GM12892 (cell line): ENCODE measurements at regions not wholly inside any gene's neighbourhood (a gene's known extent, or its start where the extent isn't known, plus 50 kb on each side); places are given as distances from the start of the nearest gene placed in this dataset.

Experiments
- DNase-seq: peaks from one replicate; pipeline ENCODE4 v3.0.0; 2011; ENCODE audit not compliant: insufficient read length
- FAIRE-seq: peaks from 2 replicates; lab custom pipeline; 2011; peaks lifted over from hg19 to GRCh38; lab: Jason Lieb, UNC
- POLR2A ChIP-seq: IDR thresholded peaks from 2 replicates; pipeline ENCODE4 v1.6.1; 2011; ENCODE audit warnings: low read depth, low read length, control low read depth
- POLR2AphosphoS5 ChIP-seq: IDR thresholded peaks from 2 replicates; pipeline ENCODE4 v1.6.1; 2011; ENCODE audit warnings: low read depth, low read length, control low read depth
- TAF1 ChIP-seq: IDR thresholded peaks from 2 replicates; pipeline ENCODE4 v1.6.1; 2011; ENCODE audit warnings: low read depth, mild to moderate bottlenecking, control low read depth, low read length, borderline replicate concordance

DNA sequence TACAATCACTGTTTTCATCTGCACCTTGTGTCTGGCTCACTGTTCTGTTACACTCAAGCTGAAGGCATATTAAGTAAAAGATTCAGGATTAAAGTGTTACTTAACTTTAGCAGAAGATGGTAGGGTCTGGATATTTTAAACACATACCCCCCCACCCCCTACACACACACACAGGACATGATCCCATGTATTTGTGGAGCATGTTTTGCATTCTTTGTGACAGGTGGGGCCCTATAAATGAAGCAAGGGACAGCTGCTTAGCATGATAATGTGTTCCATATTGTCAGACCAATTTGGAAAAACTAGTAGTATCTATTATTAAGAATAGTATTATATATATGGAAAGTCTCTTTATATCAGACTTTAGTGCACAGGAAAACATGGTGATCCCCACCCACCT lies 335.2 kb upstream of the TNP1 start:
- FAIRE-seq (no peak), DNase-seq (no peak)
- no peak for TF ChIP-seq TAF1

DNA sequence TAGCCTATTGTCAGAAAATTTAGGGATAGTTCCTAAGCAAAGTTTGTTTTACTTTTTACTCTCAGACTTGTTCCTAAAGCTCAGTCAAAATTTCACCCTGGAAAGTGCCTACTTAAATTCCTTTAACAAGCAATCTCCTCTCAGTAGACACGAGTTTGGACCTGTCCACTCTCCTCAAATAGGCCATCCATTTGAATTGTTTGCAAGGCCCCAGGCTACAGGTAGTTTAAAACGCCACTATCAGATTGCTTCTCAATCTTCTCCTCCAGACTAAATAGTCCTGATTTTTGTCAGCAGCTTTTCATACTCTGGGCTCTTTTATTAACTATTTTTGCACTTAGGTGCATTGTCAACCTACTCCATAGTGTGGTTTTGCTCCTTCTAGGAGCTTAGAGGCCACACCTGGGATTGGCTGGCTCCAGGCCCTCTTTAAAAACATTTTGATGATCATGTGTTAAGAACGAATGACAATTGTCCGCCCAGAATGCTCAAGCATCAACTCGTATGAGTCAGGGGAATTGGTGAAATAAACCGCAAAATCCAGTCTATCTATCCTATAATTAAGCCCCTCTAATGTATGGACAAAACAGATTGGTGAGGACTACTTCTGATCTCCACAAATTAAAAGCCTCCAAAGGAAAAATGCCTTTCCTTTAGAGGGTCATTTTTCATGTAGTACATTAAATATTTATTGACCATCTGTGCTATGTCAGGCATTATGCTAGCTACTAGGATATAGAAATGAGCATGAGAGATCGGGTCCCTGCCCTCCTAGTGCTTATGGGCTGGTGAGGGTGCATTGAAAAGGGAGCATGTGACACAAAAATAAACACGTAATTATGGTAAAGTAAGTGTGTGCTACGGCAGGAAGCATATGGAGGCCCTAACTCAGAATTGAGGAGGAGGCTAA lies 333.8 kb upstream of the TNP1 start:
- no peak for DNase-seq
- no peak for FAIRE-seq
- TF ChIP-seq POLR2A = no peak
- TF ChIP-seq TAF1 = no peak
- no peak for TF ChIP-seq POLR2AphosphoS5

DNA sequence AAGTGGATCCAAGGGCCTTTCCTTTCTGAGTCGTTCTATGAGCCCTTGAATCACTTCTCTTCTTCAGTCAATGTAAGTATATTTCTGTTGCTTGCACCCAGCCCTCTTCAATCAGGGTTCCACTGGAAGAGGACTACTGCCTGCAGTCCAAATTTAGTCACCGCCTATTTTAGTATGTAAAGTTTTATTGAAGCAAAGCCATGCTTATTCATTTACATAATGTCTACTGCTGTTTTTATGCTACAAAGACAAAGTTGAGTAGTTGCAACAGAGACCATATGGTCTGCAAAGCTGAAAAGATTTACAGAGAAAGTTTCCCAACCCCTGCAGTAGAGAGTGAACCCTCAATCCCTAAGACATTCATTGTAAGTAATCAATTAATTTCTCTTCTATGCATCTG lies 332.5 kb upstream of the TNP1 start:
- TF ChIP-seq TAF1 (no peak), POLR2A (no peak), POLR2AphosphoS5 (no peak)
- FAIRE-seq (no peak), DNase-seq (no peak)

DNA sequence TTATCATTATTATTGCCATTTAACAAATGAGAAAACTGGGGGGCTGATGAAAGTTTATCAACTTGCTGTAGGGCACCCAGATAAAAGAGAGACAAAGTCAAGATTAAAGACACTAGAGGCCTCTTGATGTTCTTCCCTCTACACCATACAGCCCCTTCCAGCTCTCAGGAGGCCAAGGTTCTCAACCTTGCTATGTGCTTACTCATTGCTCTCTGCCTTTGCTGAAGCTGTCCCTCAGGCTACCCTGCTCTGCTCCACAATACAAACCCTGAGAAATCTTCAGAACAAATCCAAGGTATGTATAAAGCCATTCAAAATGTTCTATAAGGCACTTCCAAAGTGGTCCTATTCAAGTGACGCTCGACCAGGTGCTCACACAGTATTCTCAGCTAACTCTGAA lies 329.9 kb upstream of the TNP1 start:
- FAIRE-seq (no peak), DNase-seq (no peak)
- TF ChIP-seq POLR2AphosphoS5 (no peak), TAF1 (no peak), POLR2A (no peak)

DNA sequence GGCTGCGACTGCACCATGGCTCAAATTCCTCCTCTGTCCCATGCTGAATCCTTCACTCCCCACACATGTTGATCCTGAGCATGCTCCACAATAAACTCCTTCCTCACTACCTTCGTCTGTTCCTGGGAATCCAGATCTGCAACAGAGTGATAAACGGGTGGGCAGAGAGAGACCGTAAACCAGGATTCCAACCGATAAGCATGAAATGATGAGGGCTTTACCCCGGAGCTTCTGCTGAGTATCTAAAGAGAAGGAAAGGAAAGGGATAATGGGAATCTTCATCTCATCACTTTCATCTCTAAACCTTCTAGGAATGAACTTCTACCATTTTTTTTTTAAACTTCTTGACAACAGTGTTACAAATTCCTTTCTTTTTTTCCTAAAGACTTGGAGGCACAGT lies 329.3 kb upstream of the TNP1 start:
- FAIRE-seq (no peak), DNase-seq (no peak)
- no peak for TF ChIP-seq POLR2A

DNA sequence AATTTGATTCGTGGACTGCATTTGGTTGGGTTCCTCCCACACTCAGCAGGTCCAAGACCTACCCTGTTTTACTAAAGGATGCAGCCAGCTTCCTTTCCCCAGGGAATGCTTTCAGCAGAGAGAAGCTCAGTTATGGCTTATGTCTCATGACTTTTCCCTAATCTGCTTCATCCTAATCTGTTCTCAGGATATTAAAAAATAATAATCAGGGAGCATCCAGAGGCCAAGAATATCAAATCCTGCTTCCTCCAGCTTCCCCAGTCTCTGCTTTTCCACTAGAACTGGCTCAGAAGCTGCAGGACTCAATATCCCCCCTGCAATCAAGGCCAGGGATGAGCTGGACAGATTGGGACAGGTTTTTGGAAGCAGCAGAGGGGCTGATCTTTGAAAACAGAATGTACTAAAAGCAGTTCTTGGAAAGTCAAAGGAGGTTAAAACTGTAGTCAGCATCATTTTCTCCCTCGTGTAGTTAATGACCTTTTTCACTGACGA lies 326.9 kb upstream of the TNP1 start:
- TF ChIP-seq POLR2A = no peak
- TF ChIP-seq POLR2AphosphoS5 = no peak
- no peak for TF ChIP-seq TAF1
- no peak for FAIRE-seq
- DNase-seq = no peak

DNA sequence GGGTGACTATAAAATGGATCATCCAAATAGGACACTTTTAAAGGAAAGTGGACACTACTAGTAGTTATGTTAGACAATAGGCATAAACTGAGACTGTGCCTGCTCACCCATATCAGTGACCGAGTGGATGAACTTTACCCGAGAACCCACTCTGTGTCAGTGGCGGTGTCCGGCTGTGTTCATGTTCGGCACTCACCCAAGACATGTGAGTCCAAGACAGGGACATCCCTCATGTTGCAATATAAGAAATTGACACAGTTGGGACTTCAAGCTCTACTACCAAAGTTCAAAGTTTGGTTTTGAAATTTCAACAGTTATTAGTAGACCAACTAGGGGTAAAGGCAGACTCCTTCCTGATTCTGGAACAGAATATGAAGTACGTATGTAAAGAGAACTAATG lies 326.3 kb upstream of the TNP1 start:
- no peak for DNase-seq
- FAIRE-seq = no peak

DNA sequence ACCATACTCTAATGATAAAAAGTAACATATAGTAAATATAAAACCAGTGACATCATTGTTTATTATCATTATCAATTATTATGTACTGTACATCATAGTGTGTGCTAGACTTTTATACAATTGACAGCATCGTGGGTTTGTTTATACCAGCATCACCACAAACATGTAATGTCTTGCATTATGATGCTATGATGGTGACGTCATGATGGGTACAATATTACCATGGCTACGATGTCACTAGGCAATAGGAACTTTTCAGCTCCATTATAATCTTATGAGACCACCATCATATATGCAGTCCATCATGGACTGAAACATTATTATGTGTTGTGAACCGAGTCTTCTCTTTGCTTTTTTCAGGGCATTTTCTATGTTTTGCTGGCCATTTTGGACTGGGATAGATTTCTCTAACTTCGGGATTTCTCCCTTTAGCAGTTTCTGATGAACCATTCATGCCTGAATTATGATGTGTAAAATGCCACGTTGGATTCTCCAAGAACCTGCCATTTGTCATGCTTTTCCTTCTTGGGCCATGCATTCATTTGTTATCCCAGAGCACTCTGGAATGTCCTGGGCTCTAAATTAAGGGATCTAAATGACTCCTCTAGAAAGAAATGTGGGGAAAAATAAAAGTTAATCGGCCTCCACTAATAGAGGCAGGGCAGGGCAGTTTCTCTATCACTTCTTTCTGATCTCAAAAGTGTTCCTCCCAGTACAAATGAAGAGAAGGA lies 325.6 kb upstream of the TNP1 start:
- FAIRE-seq = no peak
- no peak for DNase-seq
- TF ChIP-seq TAF1 (no peak), POLR2A (no peak), POLR2AphosphoS5 (no peak)

More for the DNA sequence above, 326.3 kb upstream of the TNP1 start:
- TF ChIP-seq POLR2AphosphoS5 (no peak), TAF1 (no peak), POLR2A (no peak)

DNA sequence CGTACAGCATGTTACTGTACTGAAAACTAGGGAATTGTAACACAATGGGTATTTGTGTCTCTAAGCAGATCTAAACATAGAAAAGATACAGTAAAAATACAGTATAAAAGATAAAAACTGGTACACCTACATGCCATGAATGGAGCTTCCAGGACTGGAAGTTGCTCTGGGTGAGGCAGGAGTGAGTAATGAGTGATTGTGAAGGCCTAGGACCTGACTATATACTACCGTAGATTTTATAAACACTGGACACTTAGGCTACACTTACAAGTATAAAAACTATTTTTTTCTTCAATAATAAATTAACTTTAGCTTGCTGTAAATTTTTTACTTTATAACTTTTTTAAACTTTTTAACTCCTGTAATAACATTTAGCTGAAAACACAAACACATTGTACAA lies 324.4 kb upstream of the TNP1 start:
- no peak for TF ChIP-seq TAF1
- TF ChIP-seq POLR2A = no peak
- no peak for TF ChIP-seq POLR2AphosphoS5
- no peak for FAIRE-seq
- no peak for DNase-seq

DNA sequence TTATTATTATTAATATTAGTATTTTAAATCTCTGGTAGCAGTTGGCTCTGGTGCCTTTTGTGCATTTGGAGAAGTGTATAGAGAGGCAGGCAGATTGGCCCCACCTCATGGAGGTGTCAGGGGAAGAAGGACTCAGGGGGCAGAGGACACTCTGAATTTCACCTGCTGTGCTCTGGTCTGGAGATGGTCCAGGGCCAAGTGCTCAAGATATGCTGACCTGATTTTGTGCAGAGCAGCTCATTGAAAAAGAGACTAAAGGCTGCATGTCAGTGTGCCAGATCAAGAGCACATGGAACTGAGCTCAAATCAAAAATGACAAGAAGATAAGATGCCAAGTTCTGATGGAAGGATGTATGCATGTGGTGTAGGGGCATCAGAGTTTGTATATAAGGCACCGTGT lies 323.6 kb upstream of the TNP1 start:
- TF ChIP-seq POLR2A = no peak
- TF ChIP-seq POLR2AphosphoS5 = no peak
- no peak for TF ChIP-seq TAF1
- DNase-seq (no peak), FAIRE-seq (no peak)

DNA sequence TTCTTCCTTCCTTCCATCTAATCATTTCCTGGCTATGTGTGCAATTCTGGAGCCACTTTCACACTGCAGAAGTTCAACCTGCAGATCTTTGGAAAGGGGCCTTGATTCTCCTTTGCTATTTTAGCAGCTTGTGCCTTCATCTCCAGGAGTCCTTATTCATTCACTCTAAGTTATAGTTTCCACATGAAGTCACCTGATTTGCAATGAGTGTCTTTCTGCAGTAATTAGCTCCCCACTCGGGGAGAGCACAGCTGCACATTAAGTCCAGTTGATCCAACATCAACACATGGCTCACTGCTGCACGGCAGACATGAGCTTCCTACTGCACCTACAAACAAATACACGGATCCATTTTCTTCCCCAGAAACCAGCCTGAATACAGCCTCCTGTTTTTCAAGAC lies 323.1 kb upstream of the TNP1 start:
- no peak for TF ChIP-seq POLR2AphosphoS5
- no peak for TF ChIP-seq POLR2A
- no peak for TF ChIP-seq TAF1
- FAIRE-seq (no peak), DNase-seq (no peak)

DNA sequence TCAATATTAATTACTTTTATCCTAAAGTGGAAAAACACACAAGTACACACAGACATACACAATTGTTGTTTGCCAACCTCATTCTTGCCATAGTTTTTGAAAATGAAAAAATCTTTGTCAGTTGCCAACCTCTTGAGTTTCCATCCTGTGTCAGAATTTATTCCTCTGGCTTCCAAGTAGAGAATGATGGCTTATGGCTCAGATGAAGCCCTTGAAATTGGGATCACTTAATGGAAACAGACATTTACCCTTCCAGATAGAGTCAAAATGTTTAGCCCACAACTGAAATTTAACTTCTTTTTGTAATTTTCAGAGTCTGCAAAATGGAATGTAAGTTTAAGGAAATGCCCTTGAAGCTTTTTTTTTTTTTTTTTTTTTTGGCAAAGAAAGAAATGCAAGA lies 321.6 kb upstream of the TNP1 start:
- TF ChIP-seq POLR2A = no peak
- TF ChIP-seq TAF1 = no peak
- no peak for TF ChIP-seq POLR2AphosphoS5
- DNase-seq (no peak), FAIRE-seq (no peak)
